ENCODE measurements at regions not wholly inside any gene's neighbourhood (a gene's known extent, or its start where the extent isn't known, plus 50 kb on each side); places are given as distances from the start of the nearest gene placed in this dataset.

DNA sequence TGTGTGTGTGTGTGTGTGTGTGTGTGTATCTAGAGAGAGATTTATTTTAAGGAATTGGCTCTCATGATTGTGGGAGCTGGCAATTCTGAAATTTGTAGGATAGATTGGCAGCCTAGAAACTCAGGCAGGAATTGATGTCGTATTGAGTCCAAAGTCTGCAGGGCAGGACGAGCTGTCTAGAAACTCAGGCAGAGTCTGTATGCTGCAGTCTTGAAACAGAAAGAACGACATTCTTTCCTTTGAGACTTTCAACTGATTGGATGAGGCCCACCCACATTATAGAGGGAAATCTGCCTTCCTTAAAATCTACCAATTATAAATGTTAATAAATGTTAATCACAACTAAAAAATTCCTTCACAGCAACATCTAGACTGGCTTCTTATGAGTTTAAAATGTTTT lies 436.6 kb upstream of the FANCL start:
- H3K4me1 ChIP-seq: no peaks in the 10 kb centered on the region
- 50 to 77% methylated on average over 3 of the region's 3 CpGs for WGBS, 2 donors
- no peak for ATAC-seq
- no peaks in the 10 kb centered on the region for H3K9me3 ChIP-seq
- TF ChIP-seq, protein P1, sequence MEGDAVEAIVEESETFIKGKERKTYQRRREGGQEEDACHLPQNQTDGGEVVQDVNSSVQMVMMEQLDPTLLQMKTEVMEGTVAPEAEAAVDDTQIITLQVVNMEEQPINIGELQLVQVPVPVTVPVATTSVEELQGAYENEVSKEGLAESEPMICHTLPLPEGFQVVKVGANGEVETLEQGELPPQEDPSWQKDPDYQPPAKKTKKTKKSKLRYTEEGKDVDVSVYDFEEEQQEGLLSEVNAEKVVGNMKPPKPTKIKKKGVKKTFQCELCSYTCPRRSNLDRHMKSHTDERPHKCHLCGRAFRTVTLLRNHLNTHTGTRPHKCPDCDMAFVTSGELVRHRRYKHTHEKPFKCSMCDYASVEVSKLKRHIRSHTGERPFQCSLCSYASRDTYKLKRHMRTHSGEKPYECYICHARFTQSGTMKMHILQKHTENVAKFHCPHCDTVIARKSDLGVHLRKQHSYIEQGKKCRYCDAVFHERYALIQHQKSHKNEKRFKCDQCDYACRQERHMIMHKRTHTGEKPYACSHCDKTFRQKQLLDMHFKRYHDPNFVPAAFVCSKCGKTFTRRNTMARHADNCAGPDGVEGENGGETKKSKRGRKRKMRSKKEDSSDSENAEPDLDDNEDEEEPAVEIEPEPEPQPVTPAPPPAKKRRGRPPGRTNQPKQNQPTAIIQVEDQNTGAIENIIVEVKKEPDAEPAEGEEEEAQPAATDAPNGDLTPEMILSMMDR (IDR thresholded peaks at IDR 0.05): no peak
- no peak for TF ChIP-seq POLR2A (IDR thresholded peaks at IDR 0.05)
- intact Hi-C loops (cut with DNase I): no loop called here
- H3K27ac ChIP-seq: no peak overlapping the region
- no peaks in the 10 kb centered on the region for H3K27me3 ChIP-seq
- H3K4me3 ChIP-seq: no peak overlapping the region
- no peak for DNase-seq
- no peaks in the 10 kb centered on the region for H3K36me3 ChIP-seq (replicated peaks in 1 of 2; ENCODE audit: insufficient read depth in 1 of 2, low read depth in 2 of 2)

DNA sequence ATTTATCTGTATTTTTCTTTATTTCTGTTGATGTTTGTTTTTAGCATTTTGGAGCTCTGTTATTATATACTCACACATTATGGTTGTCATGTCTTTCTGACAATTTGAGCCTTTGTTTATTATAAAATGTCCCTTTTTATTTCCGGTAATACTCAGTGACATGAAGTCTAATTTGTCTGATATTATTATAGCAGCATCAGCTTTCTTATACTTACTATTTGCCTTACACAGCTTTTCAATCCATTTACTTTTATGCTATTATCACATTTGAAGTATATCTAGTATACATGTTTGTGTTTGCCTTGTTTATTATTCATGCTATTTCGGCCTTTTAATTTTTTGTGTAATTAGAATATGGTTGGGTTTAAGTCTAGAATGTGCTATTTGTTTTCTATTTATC lies 430.6 kb upstream of the FANCL start:
- Histone ChIP-seq H3K9me3 (no peaks in the 10 kb centered on the region), H3K27me3 (no peaks in the 10 kb centered on the region), H3K4me3 (no peak overlapping the region), H3K27ac (no peak overlapping the region), H3K36me3 (replicated peaks in 1 of 2; ENCODE audit: insufficient read depth in 1 of 2, low read depth in 2 of 2) (no peaks in the 10 kb centered on the region), H3K4me1 (no peaks in the 10 kb centered on the region)
- intact Hi-C loops (cut with DNase I): no loop called here
- WGBS, 2 donors: 82 to 86% methylated on average over 2 of the region's 2 CpGs
- DNase-seq (no peak), ATAC-seq (no peak)
- TF ChIP-seq POLR2A (IDR thresholded peaks at IDR 0.05): no peak
- TF ChIP-seq, protein P1 (IDR thresholded peaks at IDR 0.05): no peak

DNA sequence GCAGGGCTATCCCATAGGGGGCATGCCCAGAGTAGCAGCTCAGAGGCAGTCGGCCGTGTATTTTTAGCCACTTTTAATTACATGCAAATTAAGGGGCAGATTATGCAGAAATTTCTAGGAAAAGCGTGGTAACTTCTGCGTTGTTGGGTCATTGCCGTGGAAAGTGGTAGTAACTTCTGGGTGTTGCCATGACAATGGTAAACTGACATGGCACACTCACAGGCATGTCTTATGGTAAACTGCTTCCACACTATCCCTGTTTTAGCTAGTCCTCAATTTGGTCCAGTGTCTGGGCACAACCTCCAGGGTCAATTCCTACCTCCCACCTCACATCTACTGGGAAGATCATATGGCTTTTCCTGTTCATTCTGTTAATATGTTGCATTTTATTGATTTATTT lies 428.9 kb upstream of the FANCL start:
- no peak for ATAC-seq
- no peak overlapping the region for H3K27ac ChIP-seq
- TF ChIP-seq, protein P1 (IDR thresholded peaks at IDR 0.05): no peak
- TF ChIP-seq POLR2A (IDR thresholded peaks at IDR 0.05): no peak
- H3K4me3 ChIP-seq: no peak overlapping the region
- intact Hi-C loops (cut with DNase I): no loop called here
- no peaks in the 10 kb centered on the region for H3K36me3 ChIP-seq (replicated peaks in 1 of 2; ENCODE audit: insufficient read depth in 1 of 2, low read depth in 2 of 2)
- no peak for DNase-seq
- H3K27me3 ChIP-seq: no peaks in the 10 kb centered on the region
- no peaks in the 10 kb centered on the region for H3K9me3 ChIP-seq
- H3K4me1 ChIP-seq: no peaks in the 10 kb centered on the region
- WGBS, 2 donors: 82 to 85% methylated on average over 3 to 5 of the region's 5 CpGs

DNA sequence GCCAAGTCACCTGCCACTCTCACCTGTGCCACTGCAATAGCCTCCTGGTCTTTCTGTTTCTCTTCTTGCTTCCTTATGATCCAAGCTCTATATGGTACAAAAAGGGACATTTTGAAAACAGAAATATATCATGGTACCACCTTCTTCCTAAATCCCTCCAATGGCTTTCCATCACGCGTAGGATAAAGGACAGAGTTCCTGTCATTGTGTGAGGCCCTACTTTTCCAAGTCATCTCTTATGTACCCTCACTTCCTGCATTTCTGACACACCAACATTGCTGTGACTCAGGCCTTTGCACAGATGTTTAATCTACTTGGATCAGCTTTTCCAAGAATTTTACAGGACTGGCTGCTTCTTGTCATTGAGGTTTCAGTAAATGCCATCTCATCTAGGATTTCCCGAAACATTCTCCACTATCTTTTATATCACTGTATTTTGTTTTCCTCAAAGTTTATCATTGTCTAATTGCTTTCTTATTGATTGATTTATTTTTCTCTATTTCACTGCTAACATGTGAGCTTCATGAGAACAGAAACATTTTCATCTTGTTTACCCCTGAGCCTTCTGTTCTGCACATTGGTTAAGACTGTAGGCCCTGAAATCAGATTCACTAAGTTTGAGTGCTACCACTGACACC lies 426.1 kb upstream of the FANCL start:
- Histone ChIP-seq H3K9me3 (no peaks in the 10 kb centered on the region), H3K4me3 (no peak overlapping the region), H3K36me3 (replicated peaks in 1 of 2; ENCODE audit: insufficient read depth in 1 of 2, low read depth in 2 of 2) (no peaks in the 10 kb centered on the region), H3K4me1 (no peaks in the 10 kb centered on the region), H3K27ac (no peak overlapping the region), H3K27me3 (no peaks in the 10 kb centered on the region)
- DNase-seq: no peak
- ATAC-seq: no peak
- WGBS, 2 donors: 72 to 77% methylated on average over 2 to 3 of the region's 3 CpGs
- TF ChIP-seq, protein P1 (IDR thresholded peaks at IDR 0.05): no peak
- TF ChIP-seq POLR2A (IDR thresholded peaks at IDR 0.05): no peak
- intact Hi-C loops (cut with DNase I): no loop called here

DNA sequence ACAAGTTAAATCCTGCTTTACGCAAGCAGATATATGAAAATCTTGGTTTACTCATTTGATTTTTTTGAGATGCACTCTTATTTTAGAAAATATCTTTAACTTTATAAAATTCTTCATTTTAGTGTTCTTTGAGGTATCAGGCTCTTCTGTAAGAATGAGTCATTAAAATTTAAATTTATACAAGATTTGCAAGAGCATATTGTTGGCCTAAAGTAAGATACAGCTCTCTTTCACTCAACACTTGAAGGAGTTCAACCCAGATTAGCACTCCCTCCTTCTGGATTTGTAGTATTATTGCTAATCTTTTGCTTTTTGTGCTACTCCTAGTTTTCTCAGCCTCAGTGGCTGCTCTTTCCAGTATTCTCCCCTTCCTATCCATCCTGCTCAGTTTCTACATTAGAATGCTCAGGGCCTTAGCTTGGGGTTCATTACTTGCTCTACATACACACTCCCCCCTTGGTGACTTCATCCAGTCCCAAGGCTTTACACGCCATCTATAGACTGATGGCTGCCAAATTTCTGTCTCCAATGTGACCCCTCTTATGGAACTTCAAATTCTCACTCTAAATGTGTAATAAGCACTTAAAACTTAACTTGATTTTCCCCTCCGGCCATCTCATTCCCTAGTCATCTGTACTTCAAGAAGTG lies 425.3 kb upstream of the FANCL start:
- Histone ChIP-seq H3K27ac (no peak overlapping the region), H3K36me3 (replicated peaks in 1 of 2; ENCODE audit: insufficient read depth in 1 of 2, low read depth in 2 of 2) (no peaks in the 10 kb centered on the region), H3K4me3 (no peak overlapping the region), H3K4me1 (no peaks in the 10 kb centered on the region), H3K27me3 (no peaks in the 10 kb centered on the region), H3K9me3 (no peaks in the 10 kb centered on the region)
- 86% methylated on average over 3 of the region's 3 CpGs for WGBS, 2 donors
- no peak for DNase-seq
- no peak for ATAC-seq
- intact Hi-C loops (cut with DNase I): no loop called here
- TF ChIP-seq POLR2A (IDR thresholded peaks at IDR 0.05): no peak
